GM19023 (cell line): ENCODE measurements at regions not wholly inside any gene's neighbourhood (a gene's known extent, or its start where the extent isn't known, plus 50 kb on each side); places are given as distances from the start of the nearest gene placed in this dataset.

Experiments used
- ATAC-seq: cut with Tn5 transposase; IDR thresholded peaks from one replicate; pipeline ENCODE4 v1.9.1; 2021; ENCODE audit warnings: mild to moderate bottlenecking, moderate library complexity; ENCODE audit not compliant: unreplicated experiment

GRCh38 chr4:155523358-155523757, 143.3 kb upstream of the GUCY1A1 start:
- no peak for ATAC-seq

DNA sequence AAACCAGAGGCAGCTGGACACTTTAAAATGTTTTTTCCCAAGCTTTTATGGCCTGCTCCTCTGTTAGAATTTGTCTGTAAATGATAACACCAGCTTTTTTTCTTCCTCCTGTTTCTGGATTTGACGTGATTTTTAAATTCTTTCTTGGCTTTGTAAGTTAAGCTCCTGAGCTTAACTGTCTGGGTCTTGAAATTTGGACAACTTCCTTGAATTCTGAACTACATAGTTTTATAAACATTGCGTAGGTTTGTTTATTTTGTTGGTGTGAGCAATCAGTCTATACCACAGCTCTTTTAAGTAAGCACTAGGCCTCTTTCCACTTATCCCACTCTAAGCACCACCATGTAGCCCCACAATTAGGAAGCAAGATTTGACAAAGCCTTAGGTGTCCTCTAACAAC, 144.4 kb upstream of the GUCY1A1 start:
- no peak for ATAC-seq

- no peak for ATAC-seq
Measured at GRCh38 chr4:155521382-155521781, 144.6 kb upstream of the MAP9 start.

- no peak for ATAC-seq
Measured at GRCh38 chr4:155515444-155516075, 138.8 kb upstream of the MAP9 start.

DNA sequence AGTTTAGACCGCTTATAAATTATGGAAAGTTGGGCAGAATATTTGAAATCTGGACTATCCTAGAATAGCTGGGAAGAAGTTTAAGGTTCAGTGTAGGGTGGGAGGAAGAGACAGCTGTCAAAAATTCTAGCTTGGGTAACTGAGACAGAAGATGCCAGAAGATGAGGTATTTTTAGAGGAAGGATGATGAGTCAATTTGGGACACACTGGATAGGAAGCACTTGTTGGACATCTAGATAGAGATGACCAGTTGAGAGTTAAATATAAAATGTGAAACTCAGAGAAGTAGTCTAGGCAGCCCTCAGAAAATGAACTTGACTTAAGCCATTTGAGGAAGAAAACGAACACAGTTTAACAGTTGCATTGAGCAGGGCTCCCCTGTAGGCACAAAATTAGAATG, 137.9 kb upstream of the MAP9 start:
- ATAC-seq: no peak

- ATAC-seq: no peak
Measured at GRCh38 chr4:155512817-155513216, 136.1 kb upstream of the MAP9 start.

DNA sequence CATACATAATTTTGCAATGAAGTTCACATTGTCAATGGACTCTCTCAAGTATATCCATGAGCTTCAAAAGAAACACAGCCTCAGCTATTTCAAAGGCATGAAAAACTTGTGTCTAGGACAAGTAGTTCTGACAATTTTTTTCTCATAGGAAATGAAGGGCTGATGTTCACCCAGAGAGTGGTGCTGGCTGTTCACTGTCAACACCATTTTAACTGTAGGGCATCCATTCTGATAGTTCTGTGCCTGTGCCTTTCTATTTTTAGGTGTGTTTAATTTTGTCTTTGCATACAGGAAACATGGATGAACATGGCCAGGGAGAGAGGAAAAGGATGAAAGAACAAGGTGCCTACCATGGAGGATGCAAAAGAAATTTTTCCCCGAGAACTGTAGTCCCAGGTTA, 135.3 kb upstream of the MAP9 start:
- no peak for ATAC-seq

DNA sequence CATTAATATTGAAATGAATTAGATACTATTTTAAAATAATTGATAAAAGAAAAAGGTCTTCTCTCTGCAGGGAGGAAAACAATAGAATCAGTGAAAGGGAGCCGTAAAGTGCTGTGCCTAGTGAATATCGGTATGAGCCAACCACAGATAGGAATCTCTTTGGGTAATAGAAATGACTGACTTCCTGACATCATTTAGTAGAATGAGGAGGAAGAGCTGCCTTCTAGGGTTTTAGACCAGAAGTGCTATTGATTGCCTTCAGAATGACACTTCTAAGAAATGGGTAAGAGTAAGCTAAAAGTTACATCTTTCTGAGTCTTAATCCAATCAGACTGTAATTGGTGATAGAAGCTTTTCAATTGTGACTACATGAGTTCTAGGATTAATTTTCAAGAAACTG, 134.0 kb upstream of the MAP9 start:
- ATAC-seq: no peak

DNA sequence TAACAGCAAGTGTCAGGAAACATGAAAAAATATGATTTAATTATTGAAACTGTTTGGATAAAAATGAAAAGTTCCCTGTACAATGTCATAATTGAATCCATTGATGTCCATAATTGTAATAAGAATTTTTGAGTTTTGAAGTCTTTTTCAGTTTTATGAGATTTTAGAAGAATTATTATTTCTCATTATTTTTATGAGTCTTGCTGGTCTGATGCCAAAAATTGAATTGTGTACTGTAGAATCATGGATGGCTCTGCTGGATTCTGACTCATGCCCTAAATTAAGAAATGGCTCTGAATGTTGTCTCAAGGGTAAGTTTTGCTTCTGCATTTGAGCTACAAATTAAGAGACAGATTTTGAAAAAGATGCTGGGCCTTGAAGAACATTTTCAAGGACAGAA, 132.8 kb upstream of the MAP9 start:
- no peak for ATAC-seq

DNA sequence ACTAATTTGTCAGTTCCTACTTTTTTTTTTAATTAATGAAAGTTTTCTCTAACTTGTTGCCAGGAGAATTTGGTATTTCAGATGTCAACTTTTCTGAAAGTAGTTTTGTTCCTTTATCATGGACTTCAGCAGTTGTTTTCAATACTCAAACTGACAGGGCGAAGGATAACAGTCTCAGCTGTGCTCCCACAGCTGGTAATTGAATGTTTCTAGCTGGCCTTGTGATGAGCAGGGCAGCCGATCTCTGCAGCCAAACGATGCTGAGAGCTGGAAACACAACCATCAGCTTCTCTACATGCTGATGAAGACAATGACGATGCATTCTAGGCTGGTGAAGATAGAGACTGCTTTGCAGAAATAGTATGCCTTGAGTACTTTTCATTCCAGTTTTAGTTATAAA, 130.0 kb upstream of the MAP9 start:
- ATAC-seq: no peak

DNA sequence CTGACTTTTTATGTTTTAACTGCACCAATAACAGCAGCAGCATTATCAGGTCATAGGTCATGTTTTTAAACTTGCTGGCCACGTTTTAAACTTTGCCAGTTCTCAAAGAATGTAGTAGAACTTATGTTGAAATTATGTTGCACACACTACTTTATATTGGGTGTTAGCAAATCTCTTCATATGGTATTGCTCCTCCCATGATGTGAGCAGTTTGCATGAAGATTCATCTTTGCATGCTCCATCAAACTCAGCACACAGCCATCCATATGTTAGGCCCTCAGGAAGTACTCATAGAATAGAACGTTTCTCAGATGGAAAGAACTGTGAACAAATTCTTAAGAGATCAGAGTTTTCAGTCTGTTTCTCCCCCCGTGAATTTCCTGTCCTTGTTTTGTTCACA, 128.6 kb upstream of the MAP9 start:
- ATAC-seq: no peak

DNA sequence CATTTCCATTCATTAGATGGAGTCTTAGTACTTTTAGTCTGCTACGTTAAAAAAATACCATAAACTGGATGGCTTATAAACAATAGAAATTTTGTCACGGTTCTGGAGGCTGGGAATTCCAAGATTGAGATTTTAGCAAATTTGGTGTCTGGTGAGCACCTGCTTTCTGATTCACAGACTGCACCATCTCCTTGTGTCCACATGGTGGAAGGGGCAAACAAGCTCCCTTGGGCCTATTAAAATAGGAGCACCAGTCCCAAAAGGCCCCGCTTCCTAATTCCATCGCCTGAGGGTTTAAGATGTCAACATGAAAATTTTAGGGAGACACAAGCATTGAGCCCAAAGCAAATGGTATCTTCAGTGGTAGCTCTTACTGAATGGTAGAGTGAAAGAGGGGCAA, 120.5 kb upstream of the MAP9 start:
- no peak for ATAC-seq

- no peak for ATAC-seq
Measured at GRCh38 chr4:155496294-155496626, 119.5 kb upstream of the MAP9 start.

DNA sequence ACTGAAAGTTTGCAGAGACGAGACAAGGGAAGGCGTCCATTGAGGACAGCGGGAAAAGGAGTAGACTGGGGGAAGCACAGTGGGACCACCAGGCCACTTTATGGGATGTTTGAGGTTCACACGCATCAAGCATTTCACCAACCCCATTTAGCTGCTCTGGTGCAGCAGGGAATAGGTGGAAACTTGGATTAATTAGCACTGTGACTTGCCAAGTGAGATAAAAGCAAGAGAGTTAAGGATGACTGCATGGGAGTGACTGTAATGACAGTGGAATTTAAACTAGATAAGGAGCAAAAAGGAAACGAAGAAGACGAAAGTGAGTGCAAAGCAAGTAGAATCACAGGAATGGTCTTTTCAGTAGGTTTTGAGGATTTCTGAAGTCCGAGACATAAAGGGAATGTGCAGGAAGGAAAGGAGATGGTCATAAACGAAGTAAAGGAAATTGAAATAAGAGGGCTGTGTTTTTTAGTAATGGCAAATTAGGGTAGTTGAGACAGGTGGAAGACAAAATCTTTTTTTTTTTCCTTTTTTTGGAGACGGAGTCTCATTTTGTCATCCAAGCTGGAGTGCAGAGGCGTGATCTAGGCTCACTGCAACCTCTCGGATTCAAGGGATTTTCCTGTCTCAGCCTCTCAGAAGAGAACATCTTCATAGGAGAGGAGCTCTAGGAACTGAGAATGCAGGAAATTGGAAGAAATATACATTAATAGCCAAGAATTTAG, 119.0 kb upstream of the MAP9 start:
- no peak for ATAC-seq

GRCh38 chr4:155494037-155494718, 117.4 kb upstream of the MAP9 start:
- no peak for ATAC-seq

GRCh38 chr4:155491336-155492120, 114.8 kb upstream of the MAP9 start:
- peak; percentile 92 for ATAC-seq

GRCh38 chr4:155489271-155489670, 112.5 kb upstream of the MAP9 start:
- no peak for ATAC-seq

DNA sequence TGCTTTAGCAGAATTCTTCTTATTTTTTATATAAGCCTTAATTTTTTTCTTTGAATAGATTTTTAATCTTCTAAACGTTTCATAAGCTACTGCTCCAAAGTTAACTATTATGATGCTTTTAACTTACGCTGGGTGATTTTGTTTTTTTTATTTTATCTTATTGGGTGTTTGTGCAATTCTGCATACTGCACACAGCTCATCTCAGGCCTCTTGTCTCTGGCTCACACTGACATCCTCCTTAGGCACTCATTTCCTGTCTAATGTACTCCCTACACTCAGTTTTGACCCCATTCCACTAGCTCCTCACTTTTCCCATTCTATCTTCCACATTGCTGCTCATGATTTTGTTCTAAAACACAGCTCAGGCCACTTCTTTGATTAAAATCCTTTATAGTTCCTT, 111.9 kb upstream of the MAP9 start:
- ATAC-seq: no peak

DNA sequence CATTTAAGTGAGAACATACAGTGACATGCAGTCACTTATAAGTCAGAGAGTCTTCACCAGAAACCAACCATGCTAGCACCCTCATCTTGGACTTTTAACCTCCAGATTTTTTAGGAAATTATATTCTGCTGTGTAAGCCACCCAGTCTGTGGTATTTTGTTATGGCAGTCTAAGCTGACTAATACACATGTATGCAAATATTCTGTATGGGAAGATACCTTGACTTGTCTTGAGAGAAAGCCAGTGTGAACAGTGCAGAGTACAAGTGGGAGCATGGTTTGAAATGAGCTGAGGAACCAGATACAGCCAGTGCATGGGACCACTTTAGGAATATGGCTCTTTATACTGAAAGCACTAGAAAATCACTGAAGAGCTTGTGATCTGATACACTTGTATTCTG, 110.4 kb upstream of the MAP9 start:
- ATAC-seq: no peak

GRCh38 chr4:155481150-155481549, 104.4 kb upstream of the MAP9 start:
- no peak for ATAC-seq

DNA sequence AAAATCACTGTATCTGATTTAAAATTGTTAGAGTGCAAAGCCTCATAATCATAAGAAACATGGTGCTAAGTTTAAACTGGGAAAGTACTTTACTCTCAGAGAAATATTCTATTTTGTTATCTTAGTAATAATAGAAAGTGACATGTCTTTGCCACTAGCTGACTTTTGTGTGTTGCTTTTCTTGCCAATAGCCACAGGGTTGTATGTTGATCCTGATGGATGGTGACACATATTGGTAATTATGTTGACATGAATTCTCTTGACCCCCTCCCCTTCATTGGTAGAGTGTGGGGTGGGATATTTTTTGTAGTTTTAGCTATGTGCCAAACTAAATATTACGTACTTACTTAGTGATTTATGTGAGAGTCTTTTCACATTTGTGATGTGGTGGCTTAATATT, 103.1 kb upstream of the MAP9 start:
- no peak for ATAC-seq
